ENCODE measurements at regions not wholly inside any gene's neighbourhood (a gene's known extent, or its start where the extent isn't known, plus 50 kb on each side); places are given as distances from the start of the nearest gene placed in this dataset.
"Not testable (repeated sequence)": the region's sequence is repeated elsewhere in the genome, so short reads cannot be mapped to it uniquely, and the experiment has no call there.

DNA sequence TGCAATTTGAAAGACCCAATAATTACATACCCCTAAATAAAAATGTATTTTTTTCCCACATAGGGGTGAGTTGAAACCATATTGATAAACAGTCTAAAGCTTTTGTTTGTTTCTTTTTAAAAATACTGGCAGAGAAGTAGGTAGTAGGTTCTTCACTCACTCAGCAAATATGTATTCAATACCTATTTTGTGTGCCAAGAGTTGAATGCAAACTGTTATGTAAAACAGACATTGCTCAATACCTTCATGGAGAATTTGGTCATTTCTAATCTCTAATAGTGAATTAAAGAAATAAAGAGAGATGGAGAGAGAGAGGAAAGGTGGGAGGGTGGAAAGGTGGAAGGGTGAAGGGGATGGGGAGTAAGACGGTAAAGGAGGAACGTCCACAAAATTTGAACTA, 589.9 kb upstream of the GNPDA2 start:
- Histone ChIP-seq H3K4me3 (ENCODE audit: low read depth in 1 of 2, low read length in 2 of 2) (no peak overlapping the region), H3K27me3 (ENCODE audit: control insufficient read depth in 1 of 2, insufficient read depth in 2 of 2, low read length in 2 of 2) (no peaks in the 10 kb centered on the region), H3K27ac (ENCODE audit: low read depth, low read length) (no peak overlapping the region), H3K36me3 (ENCODE audit: control insufficient read depth in 1 of 2, insufficient read depth in 2 of 2, low read length in 2 of 2) (no peaks in the 10 kb centered on the region), H3K9ac (ENCODE audit: low read depth in 1 of 2, low read length in 2 of 2) (no peak overlapping the region), H3K9me3 (ENCODE audit: control insufficient read depth in 1 of 2, low read length in 2 of 2) (no peaks in the 10 kb centered on the region), H3K4me1 (ENCODE audit: control insufficient read depth in 1 of 2, insufficient read depth in 2 of 2, low read length in 2 of 2) (no peaks in the 10 kb centered on the region)

DNA sequence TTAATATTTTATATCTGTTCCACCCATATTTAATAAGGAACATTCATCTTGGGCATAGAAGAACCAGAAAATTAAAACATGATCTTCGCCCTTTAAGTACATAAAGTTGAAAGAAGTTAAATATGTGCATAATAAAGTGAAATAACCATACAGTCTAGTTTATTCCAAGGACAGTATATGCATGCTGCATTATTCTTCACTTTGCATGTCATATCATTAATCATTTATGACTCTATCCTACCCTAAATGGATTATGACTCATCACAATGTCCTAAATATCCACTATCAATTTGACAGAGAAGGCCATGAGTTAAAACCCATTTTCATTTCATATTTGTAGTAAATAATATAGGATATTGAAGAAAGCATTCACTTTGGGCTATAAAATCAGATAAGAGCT, 576.5 kb upstream of the GNPDA2 start:
- Histone ChIP-seq H3K9ac (ENCODE audit: low read depth in 1 of 2, low read length in 2 of 2) (no peak overlapping the region), H3K4me1 (ENCODE audit: control insufficient read depth in 1 of 2, insufficient read depth in 2 of 2, low read length in 2 of 2) (no peaks in the 10 kb centered on the region), H3K27ac (ENCODE audit: low read depth, low read length) (no peak overlapping the region), H3K4me3 (ENCODE audit: low read depth in 1 of 2, low read length in 2 of 2) (no peak overlapping the region), H3K9me3 (ENCODE audit: control insufficient read depth in 1 of 2, low read length in 2 of 2) (peaks cover 0 to 2% of the 10 kb centered on the region in 2 donors), H3K27me3 (ENCODE audit: control insufficient read depth in 1 of 2, insufficient read depth in 2 of 2, low read length in 2 of 2) (no peaks in the 10 kb centered on the region), H3K36me3 (ENCODE audit: control insufficient read depth in 1 of 2, insufficient read depth in 2 of 2, low read length in 2 of 2) (no peaks in the 10 kb centered on the region)

DNA sequence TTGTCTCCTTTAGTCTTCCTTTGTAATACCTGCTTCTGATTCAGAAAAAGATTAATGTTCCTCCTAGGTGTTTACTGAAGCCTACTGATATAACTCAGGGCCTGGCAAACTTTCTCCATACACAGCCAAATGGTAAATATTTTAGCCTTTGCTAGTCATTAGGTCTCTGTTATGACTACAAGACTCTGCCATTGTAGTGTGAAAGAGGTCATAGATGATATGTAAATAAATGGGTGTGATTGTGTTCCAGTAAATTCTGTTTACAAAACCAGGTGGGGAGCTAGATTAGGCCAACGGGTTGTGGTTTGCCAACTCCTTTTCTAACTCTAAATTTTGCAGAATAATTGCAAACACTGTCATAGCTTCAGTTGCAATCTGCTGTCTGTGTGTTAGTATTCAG, 568.1 kb upstream of the GNPDA2 start:
- no peak overlapping the region for H3K9ac ChIP-seq (ENCODE audit: low read depth in 1 of 2, low read length in 2 of 2)
- H3K27me3 ChIP-seq (ENCODE audit: control insufficient read depth in 1 of 2, insufficient read depth in 2 of 2, low read length in 2 of 2) = no peaks in the 10 kb centered on the region
- H3K4me1 ChIP-seq (ENCODE audit: control insufficient read depth in 1 of 2, insufficient read depth in 2 of 2, low read length in 2 of 2) = no peaks in the 10 kb centered on the region
- no peak overlapping the region for H3K27ac ChIP-seq (ENCODE audit: low read depth, low read length)
- peaks cover 11 to 13% of the 10 kb centered on the region in 2 donors for H3K9me3 ChIP-seq (ENCODE audit: control insufficient read depth in 1 of 2, low read length in 2 of 2)
- H3K36me3 ChIP-seq (ENCODE audit: control insufficient read depth in 1 of 2, insufficient read depth in 2 of 2, low read length in 2 of 2) = no peaks in the 10 kb centered on the region
- no peak overlapping the region for H3K4me3 ChIP-seq (ENCODE audit: low read depth in 1 of 2, low read length in 2 of 2)

DNA sequence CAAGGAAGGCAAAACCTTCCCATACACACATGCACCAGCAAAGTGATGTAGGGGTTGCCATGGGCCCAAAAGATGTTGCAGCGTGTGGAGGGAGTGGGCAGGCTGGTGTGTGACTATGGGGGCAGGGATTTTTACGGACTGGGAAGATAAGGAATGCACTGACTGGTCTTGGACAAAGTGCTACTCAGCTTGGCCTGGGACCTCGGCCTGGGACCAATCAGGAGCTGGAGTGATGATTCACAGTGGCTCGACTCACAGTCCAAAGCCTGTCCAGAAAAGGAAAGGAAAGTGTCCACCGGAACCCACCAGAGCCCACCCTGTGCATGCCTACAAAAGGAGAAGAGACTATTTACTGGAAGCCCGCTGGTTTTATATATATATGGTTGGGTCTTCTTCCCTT, 567.0 kb upstream of the GNPDA2 start:
- H3K36me3 ChIP-seq (ENCODE audit: control insufficient read depth in 1 of 2, insufficient read depth in 2 of 2, low read length in 2 of 2) = no peaks in the 10 kb centered on the region
- no peak overlapping the region for H3K4me3 ChIP-seq (ENCODE audit: low read depth in 1 of 2, low read length in 2 of 2)
- no peaks in the 10 kb centered on the region for H3K4me1 ChIP-seq (ENCODE audit: control insufficient read depth in 1 of 2, insufficient read depth in 2 of 2, low read length in 2 of 2)
- H3K27ac ChIP-seq (ENCODE audit: low read depth, low read length) = no peak overlapping the region
- no peak overlapping the region for H3K9ac ChIP-seq (ENCODE audit: low read depth in 1 of 2, low read length in 2 of 2)
- no peaks in the 10 kb centered on the region for H3K27me3 ChIP-seq (ENCODE audit: control insufficient read depth in 1 of 2, insufficient read depth in 2 of 2, low read length in 2 of 2)
- H3K9me3 ChIP-seq (ENCODE audit: control insufficient read depth in 1 of 2, low read length in 2 of 2) = peaks cover 11% of the 10 kb centered on the region in 2 donors

DNA sequence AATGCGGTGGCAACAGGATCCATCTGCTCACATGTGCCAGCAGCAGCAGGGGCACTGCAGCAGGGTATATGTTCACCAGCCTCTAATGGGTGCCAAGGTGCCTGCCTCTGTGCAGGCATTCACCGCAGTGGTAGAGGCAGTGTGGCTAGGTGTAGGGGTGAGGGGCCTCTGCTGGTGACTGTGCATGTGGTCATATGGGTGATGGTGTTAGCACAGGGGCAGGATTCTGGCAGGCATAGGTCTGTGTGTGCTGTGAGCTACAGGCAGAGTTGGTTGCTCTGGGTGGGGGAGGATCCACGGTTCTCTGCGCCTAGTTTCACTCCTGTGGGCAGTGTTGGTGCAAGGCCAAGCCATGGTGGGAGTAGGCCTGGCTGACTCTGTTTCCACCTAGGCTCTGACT, 566.5 kb upstream of the GNPDA2 start:
- Histone ChIP-seq H3K27me3 (ENCODE audit: control insufficient read depth in 1 of 2, insufficient read depth in 2 of 2, low read length in 2 of 2) (no peaks in the 10 kb centered on the region), H3K36me3 (ENCODE audit: control insufficient read depth in 1 of 2, insufficient read depth in 2 of 2, low read length in 2 of 2) (no peaks in the 10 kb centered on the region), H3K27ac (ENCODE audit: low read depth, low read length) (no peak overlapping the region), H3K4me1 (ENCODE audit: control insufficient read depth in 1 of 2, insufficient read depth in 2 of 2, low read length in 2 of 2) (no peaks in the 10 kb centered on the region), H3K4me3 (ENCODE audit: low read depth in 1 of 2, low read length in 2 of 2) (no peak overlapping the region), H3K9me3 (ENCODE audit: control insufficient read depth in 1 of 2, low read length in 2 of 2) (peaks cover 11% of the 10 kb centered on the region in 2 donors), H3K9ac (ENCODE audit: low read depth in 1 of 2, low read length in 2 of 2) (no peak overlapping the region)

DNA sequence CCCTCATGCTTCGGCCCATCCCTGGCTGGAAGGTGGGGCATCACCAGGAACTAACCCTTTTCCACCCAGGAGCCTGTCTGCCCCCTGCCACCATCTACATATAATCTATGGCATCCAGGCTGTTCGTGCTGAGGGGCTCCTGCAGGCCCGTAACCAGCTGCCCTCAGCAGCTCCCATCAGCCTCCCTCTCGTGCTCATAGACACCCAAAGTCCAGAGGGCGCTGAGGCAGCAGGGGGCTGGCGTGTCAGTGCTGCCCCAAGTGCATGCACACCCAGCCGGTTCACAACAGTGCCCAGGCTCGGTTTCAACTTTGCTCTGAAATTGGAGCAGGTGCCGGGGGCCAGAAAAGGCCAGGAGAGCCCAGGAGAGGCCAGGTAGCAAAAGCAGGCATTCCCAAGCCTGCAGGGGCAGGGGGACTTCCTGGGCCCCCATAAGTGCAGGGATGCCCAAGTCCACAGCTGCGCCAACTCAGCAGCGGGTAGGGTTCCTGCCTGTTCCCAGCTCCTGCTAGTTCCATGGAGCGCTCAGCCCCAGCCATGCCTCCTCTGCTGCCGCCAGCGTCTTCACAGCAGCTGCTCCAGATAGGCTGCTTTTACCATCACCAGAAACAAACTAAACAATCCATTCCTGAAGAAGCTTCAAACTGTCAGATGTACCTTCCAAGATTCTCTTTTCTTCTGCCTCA, 558.2 kb upstream of the GNPDA2 start:
- no peak overlapping the region for H3K4me3 ChIP-seq (ENCODE audit: low read depth in 1 of 2, low read length in 2 of 2)
- peaks cover 7 to 10% of the 10 kb centered on the region in 2 donors for H3K9me3 ChIP-seq (ENCODE audit: control insufficient read depth in 1 of 2, low read length in 2 of 2)
- no peaks in the 10 kb centered on the region for H3K36me3 ChIP-seq (ENCODE audit: control insufficient read depth in 1 of 2, insufficient read depth in 2 of 2, low read length in 2 of 2)
- H3K4me1 ChIP-seq (ENCODE audit: control insufficient read depth in 1 of 2, insufficient read depth in 2 of 2, low read length in 2 of 2) = no peaks in the 10 kb centered on the region
- no peaks in the 10 kb centered on the region for H3K27me3 ChIP-seq (ENCODE audit: control insufficient read depth in 1 of 2, insufficient read depth in 2 of 2, low read length in 2 of 2)
- H3K27ac ChIP-seq (ENCODE audit: low read depth, low read length) = no peak overlapping the region
- H3K9ac ChIP-seq (ENCODE audit: low read depth in 1 of 2, low read length in 2 of 2) = no peak overlapping the region

DNA sequence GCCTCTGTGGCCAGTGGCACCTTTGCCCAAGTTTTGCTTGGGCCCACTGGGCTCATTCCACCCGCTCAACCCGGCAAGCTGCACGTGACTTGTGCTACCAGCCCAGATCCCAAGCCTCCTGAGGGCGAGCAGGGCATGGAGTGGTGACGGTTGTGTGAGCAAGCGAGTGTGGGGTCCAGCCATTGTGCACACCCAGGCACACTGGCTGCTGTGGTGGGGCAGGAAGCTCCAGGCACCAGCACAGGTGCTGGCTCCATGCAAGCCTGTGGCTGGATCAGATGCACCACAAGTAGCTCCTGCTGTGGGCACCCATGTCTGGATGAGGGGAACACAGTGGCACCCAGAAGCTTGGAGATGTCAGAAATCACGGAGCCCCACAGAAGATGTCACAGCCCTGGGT, 557.0 kb upstream of the GNPDA2 start:
- H3K9me3 ChIP-seq (ENCODE audit: control insufficient read depth in 1 of 2, low read length in 2 of 2) = peaks cover 7 to 10% of the 10 kb centered on the region in 2 donors
- no peaks in the 10 kb centered on the region for H3K27me3 ChIP-seq (ENCODE audit: control insufficient read depth in 1 of 2, insufficient read depth in 2 of 2, low read length in 2 of 2)
- no peaks in the 10 kb centered on the region for H3K36me3 ChIP-seq (ENCODE audit: control insufficient read depth in 1 of 2, insufficient read depth in 2 of 2, low read length in 2 of 2)
- no peak overlapping the region for H3K9ac ChIP-seq (ENCODE audit: low read depth in 1 of 2, low read length in 2 of 2)
- no peak overlapping the region for H3K4me3 ChIP-seq (ENCODE audit: low read depth in 1 of 2, low read length in 2 of 2)
- H3K4me1 ChIP-seq (ENCODE audit: control insufficient read depth in 1 of 2, insufficient read depth in 2 of 2, low read length in 2 of 2) = no peaks in the 10 kb centered on the region
- H3K27ac ChIP-seq (ENCODE audit: low read depth, low read length) = no peak overlapping the region

DNA sequence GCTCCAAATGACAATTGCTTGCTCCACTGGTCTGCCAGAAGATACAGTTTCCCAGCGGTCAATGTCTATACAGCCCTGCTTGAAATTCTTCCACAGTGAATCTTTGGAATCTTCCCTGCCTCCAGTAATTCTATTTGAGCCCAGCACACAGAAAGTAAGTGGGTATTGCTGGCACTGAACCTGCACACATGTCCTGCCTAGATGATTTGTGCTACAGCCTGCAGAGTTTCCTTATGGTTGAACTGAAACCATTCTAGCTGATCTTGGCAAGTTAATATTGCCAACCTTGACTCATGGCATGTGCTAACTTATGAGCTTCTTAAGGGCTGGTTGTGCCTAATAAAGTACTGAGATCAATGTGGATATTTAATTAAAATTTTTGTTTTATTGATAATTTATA, 553.8 kb upstream of the GNPDA2 start:
- H3K27me3 ChIP-seq (ENCODE audit: control insufficient read depth in 1 of 2, insufficient read depth in 2 of 2, low read length in 2 of 2) = no peaks in the 10 kb centered on the region
- H3K4me1 ChIP-seq (ENCODE audit: control insufficient read depth in 1 of 2, insufficient read depth in 2 of 2, low read length in 2 of 2) = no peaks in the 10 kb centered on the region
- no peak overlapping the region for H3K4me3 ChIP-seq (ENCODE audit: low read depth in 1 of 2, low read length in 2 of 2)
- no peak overlapping the region for H3K27ac ChIP-seq (ENCODE audit: low read depth, low read length)
- no peaks in the 10 kb centered on the region for H3K36me3 ChIP-seq (ENCODE audit: control insufficient read depth in 1 of 2, insufficient read depth in 2 of 2, low read length in 2 of 2)
- H3K9ac ChIP-seq (ENCODE audit: low read depth in 1 of 2, low read length in 2 of 2) = no peak overlapping the region
- H3K9me3 ChIP-seq (ENCODE audit: control insufficient read depth in 1 of 2, low read length in 2 of 2) = peaks cover 0 to 10% of the 10 kb centered on the region in 2 donors

DNA sequence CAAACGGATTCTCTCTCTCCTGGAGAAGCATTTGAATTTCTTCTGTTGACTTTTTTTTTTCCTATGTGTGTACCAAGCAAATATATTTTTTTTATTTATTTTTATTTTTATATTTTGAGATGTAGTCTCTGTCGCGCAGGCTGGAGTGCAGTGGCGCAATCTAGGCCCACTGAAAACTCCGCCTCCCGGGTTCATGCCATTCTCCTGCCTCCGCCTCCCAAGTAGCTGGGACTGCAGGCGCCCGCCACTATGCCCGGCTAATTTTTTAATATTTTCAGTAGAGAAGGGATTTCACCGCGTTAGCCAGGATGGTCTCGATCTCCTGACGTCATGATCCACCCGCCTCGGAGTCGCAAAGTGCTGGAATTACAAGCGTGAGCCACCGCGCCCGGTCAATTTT, 549.5 kb upstream of the GNPDA2 start:
- H3K4me1 ChIP-seq (ENCODE audit: control insufficient read depth in 1 of 2, insufficient read depth in 2 of 2, low read length in 2 of 2) = no peaks in the 10 kb centered on the region
- H3K4me3 ChIP-seq (ENCODE audit: low read depth in 1 of 2, low read length in 2 of 2) = no peak overlapping the region
- no peak overlapping the region for H3K27ac ChIP-seq (ENCODE audit: low read depth, low read length)
- no peak overlapping the region for H3K9ac ChIP-seq (ENCODE audit: low read depth in 1 of 2, low read length in 2 of 2)
- peaks cover 0 to 2% of the 10 kb centered on the region in 2 donors for H3K9me3 ChIP-seq (ENCODE audit: control insufficient read depth in 1 of 2, low read length in 2 of 2)
- H3K27me3 ChIP-seq (ENCODE audit: control insufficient read depth in 1 of 2, insufficient read depth in 2 of 2, low read length in 2 of 2) = no peaks in the 10 kb centered on the region
- no peaks in the 10 kb centered on the region for H3K36me3 ChIP-seq (ENCODE audit: control insufficient read depth in 1 of 2, insufficient read depth in 2 of 2, low read length in 2 of 2)

DNA sequence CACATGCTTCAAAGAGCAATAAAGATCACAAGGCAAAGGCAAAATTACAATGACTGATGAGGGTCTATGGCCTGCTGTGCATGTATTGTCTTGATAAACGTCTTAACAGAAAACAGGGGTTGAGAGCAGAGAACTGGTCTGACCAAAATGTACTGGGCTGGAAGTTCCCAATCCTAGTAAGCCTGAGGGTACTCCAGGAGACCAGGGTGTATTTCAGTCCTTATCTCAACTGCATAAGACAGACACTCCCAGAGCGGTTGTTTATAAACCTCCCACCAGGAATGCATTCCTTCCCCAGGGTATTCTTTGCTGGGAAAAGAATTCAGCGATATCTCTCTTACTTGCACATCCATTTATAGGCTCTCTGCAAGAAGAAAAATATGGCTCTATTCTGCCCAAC, 521.8 kb upstream of the GNPDA2 start:
- H3K4me1 ChIP-seq (ENCODE audit: control insufficient read depth in 1 of 2, insufficient read depth in 2 of 2, low read length in 2 of 2); H3K4me3 ChIP-seq (ENCODE audit: low read depth in 1 of 2, low read length in 2 of 2); H3K27me3 ChIP-seq (ENCODE audit: control insufficient read depth in 1 of 2, insufficient read depth in 2 of 2, low read length in 2 of 2); H3K27ac ChIP-seq (ENCODE audit: low read depth, low read length); H3K9ac ChIP-seq (ENCODE audit: low read depth in 1 of 2, low read length in 2 of 2); H3K9me3 ChIP-seq (ENCODE audit: control insufficient read depth in 1 of 2, low read length in 2 of 2); H3K36me3 ChIP-seq (ENCODE audit: control insufficient read depth in 1 of 2, insufficient read depth in 2 of 2, low read length in 2 of 2): not testable (repeated sequence)

DNA sequence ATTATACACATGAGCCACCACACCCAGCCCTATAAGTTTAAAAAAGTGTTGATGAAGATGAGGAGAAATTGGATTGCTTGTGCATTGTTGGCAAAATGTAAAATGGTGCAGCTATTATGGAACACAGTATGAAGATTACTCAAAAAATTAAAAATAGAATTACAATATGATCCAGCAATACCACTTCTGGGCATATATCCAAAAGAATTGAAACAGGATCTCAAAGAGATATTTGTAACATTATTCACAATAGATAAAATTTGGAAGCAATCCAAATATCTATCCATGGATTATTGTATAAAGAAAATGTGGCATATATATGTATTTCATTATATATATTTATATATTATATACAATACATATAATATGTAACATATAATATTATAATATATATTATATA, 515.6 kb upstream of the GNPDA2 start:
- H3K9me3 ChIP-seq (ENCODE audit: control insufficient read depth in 1 of 2, low read length in 2 of 2) = no peaks in the 10 kb centered on the region
- H3K27ac ChIP-seq (ENCODE audit: low read depth, low read length) = no peak overlapping the region
- H3K4me1 ChIP-seq (ENCODE audit: control insufficient read depth in 1 of 2, insufficient read depth in 2 of 2, low read length in 2 of 2) = no peaks in the 10 kb centered on the region

More for the DNA sequence above, 515.6 kb upstream of the GNPDA2 start:
- Histone ChIP-seq H3K4me3 (ENCODE audit: low read depth in 1 of 2, low read length in 2 of 2) (no peak overlapping the region), H3K9ac (ENCODE audit: low read depth in 1 of 2, low read length in 2 of 2) (no peak overlapping the region), H3K36me3 (ENCODE audit: control insufficient read depth in 1 of 2, insufficient read depth in 2 of 2, low read length in 2 of 2) (no peaks in the 10 kb centered on the region), H3K27me3 (ENCODE audit: control insufficient read depth in 1 of 2, insufficient read depth in 2 of 2, low read length in 2 of 2) (no peaks in the 10 kb centered on the region)
